Upper lobe of left lung (tissue), 4 donors: ENCODE measurements at regions not wholly inside any gene's neighbourhood (a gene's known extent, or its start where the extent isn't known, plus 50 kb on each side); places are given as distances from the start of the nearest gene placed in this dataset.

Experiments used
- CTCF ChIP-seq, 6 experiments: fragments of 450-650 bp in 4 of 6; fragments of 200-600 bp in 2 of 6; sonication (generic) in 2 of 6; IDR thresholded peaks; one replicate each; pipeline ENCODE4 v1.5.1; 2016 to 2019; ENCODE audit warnings: antibody characterized with exemption in 6 of 6
- EP300 ChIP-seq, 4 donors: sonication (generic); formaldehyde crosslinking; IDR thresholded peaks; one replicate each; pipeline ENCODE4 v1.5.1; 2017; ENCODE audit warnings: antibody characterized with exemption in 4 of 4, control low read depth in 2 of 4
- POLR2A ChIP-seq, 4 donors: fragments of 450-650 bp; IDR thresholded peaks; one replicate each; pipeline ENCODE4 v1.5.1; 2016 to 2017; ENCODE audit warnings: antibody characterized with exemption in 4 of 4, mild to moderate bottlenecking in 2 of 4
- POLR2AphosphoS5 ChIP-seq, 2 donors: sonication (generic); formaldehyde crosslinking; IDR thresholded peaks; one replicate each; pipeline ENCODE4 v1.5.1; 2017; ENCODE audit warnings: antibody characterized with exemption in 2 of 2

DNA sequence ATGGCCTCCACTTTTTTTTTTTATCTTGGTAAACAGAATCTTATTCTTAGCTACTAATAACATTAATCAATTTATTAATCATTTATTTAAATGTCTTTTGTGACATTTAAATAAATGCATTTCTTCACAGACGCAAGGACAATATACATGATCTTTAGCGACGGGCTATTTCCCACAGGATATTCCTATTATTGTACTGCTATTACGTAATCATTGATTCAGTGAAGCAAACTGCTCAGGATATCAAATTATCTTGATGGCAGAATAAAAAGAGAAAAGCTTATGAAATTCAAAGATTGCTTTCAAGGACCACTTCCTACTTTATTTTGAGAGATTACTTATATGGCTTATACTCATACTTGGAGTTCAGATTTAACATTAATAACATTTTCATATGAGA lies 114.1 kb downstream of the FAM9B start:
- TF ChIP-seq CTCF (IDR thresholded peaks at IDR 0.05) (no peak), POLR2A (IDR thresholded peaks at IDR 0.05) (no peak), EP300 (IDR thresholded peaks at IDR 0.05) (no peak), POLR2AphosphoS5 (IDR thresholded peaks at IDR 0.05) (no peak)
